ENCODE measurements at regions not wholly inside any gene's neighbourhood (a gene's known extent, or its start where the extent isn't known, plus 50 kb on each side); places are given as distances from the start of the nearest gene placed in this dataset.

GRCh38 chr9:38284588-38285051 is 107.9 kb upstream of the ALDH1B1 start:
- H3K27ac ChIP-seq (ENCODE audit: low read length), result no peak overlapping the region

GRCh38 chr9:38284039-38284575 is 108.4 kb upstream of the ALDH1B1 start:
- TF ChIP-seq EZH2phosphoT487 (IDR thresholded peaks at IDR 0.05; ENCODE audit: low read depth) (no peak), CTCF (IDR thresholded peaks at IDR 0.05; ENCODE audit: low read depth, low read length) (no peak)
- Histone ChIP-seq H3K9ac (ENCODE audit: low read length) (no peak overlapping the region), H3K4me1 (ENCODE audit: low read length) (no peaks in the 10 kb centered on the region), H3K4me2 (ENCODE audit: low read length) (no peak overlapping the region), H3K9me3 (ENCODE audit: insufficient read depth, low read length) (no peaks in the 10 kb centered on the region), H3K27ac (ENCODE audit: low read length) (no peak overlapping the region), H3K79me2 (ENCODE audit: low read length) (no peaks in the 10 kb centered on the region), H3K36me3 (replicated peaks; ENCODE audit: low read depth, low read length) (no peaks in the 10 kb centered on the region), H2AFZ (ENCODE audit: low read depth, low read length) (no peak overlapping the region), H4K20me1 (ENCODE audit: insufficient read depth, low read length) (no peaks in the 10 kb centered on the region), H3K4me3 (ENCODE audit: low read length) (no peak overlapping the region), H3K27me3 (ENCODE audit: low read depth, low read length) (no peaks in the 10 kb centered on the region)

More at GRCh38 chr9:38284588-38285051, 107.9 kb upstream of the ALDH1B1 start:
- H2AFZ ChIP-seq (ENCODE audit: low read depth, low read length), result no peak overlapping the region
- H3K79me2 ChIP-seq (ENCODE audit: low read length), result no peaks in the 10 kb centered on the region
- no peak for TF ChIP-seq EZH2phosphoT487 (IDR thresholded peaks at IDR 0.05; ENCODE audit: low read depth)
- no peak for TF ChIP-seq CTCF (IDR thresholded peaks at IDR 0.05; ENCODE audit: low read depth, low read length)
- no peaks in the 10 kb centered on the region for H3K4me1 ChIP-seq (ENCODE audit: low read length)
- no peaks in the 10 kb centered on the region for H3K27me3 ChIP-seq (ENCODE audit: low read depth, low read length)
- no peaks in the 10 kb centered on the region for H3K9me3 ChIP-seq (ENCODE audit: insufficient read depth, low read length)
- H4K20me1 ChIP-seq (ENCODE audit: insufficient read depth, low read length), result no peaks in the 10 kb centered on the region
- H3K9ac ChIP-seq (ENCODE audit: low read length), result no peak overlapping the region
- no peaks in the 10 kb centered on the region for H3K36me3 ChIP-seq (replicated peaks; ENCODE audit: low read depth, low read length)
- H3K4me3 ChIP-seq (ENCODE audit: low read length), result no peak overlapping the region
- H3K4me2 ChIP-seq (ENCODE audit: low read length), result no peak overlapping the region

GRCh38 chr9:38282756-38283155 is 109.7 kb upstream of the ALDH1B1 start:
- no peaks in the 10 kb centered on the region for H3K27me3 ChIP-seq (ENCODE audit: low read depth, low read length)

GRCh38 chr9:38281917-38282316 is 110.6 kb upstream of the ALDH1B1 start:
- no peak overlapping the region for H3K27ac ChIP-seq (ENCODE audit: low read length)
- no peak overlapping the region for H3K4me3 ChIP-seq (ENCODE audit: low read length)
- H3K27me3 ChIP-seq (ENCODE audit: low read depth, low read length), result no peaks in the 10 kb centered on the region

More at GRCh38 chr9:38282756-38283155, 109.7 kb upstream of the ALDH1B1 start:
- no peaks in the 10 kb centered on the region for H4K20me1 ChIP-seq (ENCODE audit: insufficient read depth, low read length)
- H3K9ac ChIP-seq (ENCODE audit: low read length), result no peak overlapping the region
- H3K4me3 ChIP-seq (ENCODE audit: low read length), result no peak overlapping the region
- H3K9me3 ChIP-seq (ENCODE audit: insufficient read depth, low read length), result no peaks in the 10 kb centered on the region
- H3K36me3 ChIP-seq (replicated peaks; ENCODE audit: low read depth, low read length), result no peaks in the 10 kb centered on the region
- no peaks in the 10 kb centered on the region for H3K4me1 ChIP-seq (ENCODE audit: low read length)
- no peak overlapping the region for H3K4me2 ChIP-seq (ENCODE audit: low read length)
- TF ChIP-seq EZH2phosphoT487 (IDR thresholded peaks at IDR 0.05; ENCODE audit: low read depth) (no peak), CTCF (IDR thresholded peaks at IDR 0.05; ENCODE audit: low read depth, low read length) (no peak)
- H3K79me2 ChIP-seq (ENCODE audit: low read length), result no peaks in the 10 kb centered on the region
- no peak overlapping the region for H3K27ac ChIP-seq (ENCODE audit: low read length)
- H2AFZ ChIP-seq (ENCODE audit: low read depth, low read length), result no peak overlapping the region

More at GRCh38 chr9:38281917-38282316, 110.6 kb upstream of the ALDH1B1 start:
- no peaks in the 10 kb centered on the region for H3K9me3 ChIP-seq (ENCODE audit: insufficient read depth, low read length)
- H2AFZ ChIP-seq (ENCODE audit: low read depth, low read length), result no peak overlapping the region
- H3K9ac ChIP-seq (ENCODE audit: low read length), result no peak overlapping the region
- H3K36me3 ChIP-seq (replicated peaks; ENCODE audit: low read depth, low read length), result no peaks in the 10 kb centered on the region
- no peaks in the 10 kb centered on the region for H3K4me1 ChIP-seq (ENCODE audit: low read length)
- no peaks in the 10 kb centered on the region for H4K20me1 ChIP-seq (ENCODE audit: insufficient read depth, low read length)
- no peak for TF ChIP-seq CTCF (IDR thresholded peaks at IDR 0.05; ENCODE audit: low read depth, low read length)
- TF ChIP-seq EZH2phosphoT487 (IDR thresholded peaks at IDR 0.05; ENCODE audit: low read depth), result no peak
- no peaks in the 10 kb centered on the region for H3K79me2 ChIP-seq (ENCODE audit: low read length)
- no peak overlapping the region for H3K4me2 ChIP-seq (ENCODE audit: low read length)

Data from OCI-LY3 (cell line).